Cerebellar cortex (tissue), 1 donor: ENCODE measurements at regions not wholly inside any gene's neighbourhood (a gene's known extent, or its start where the extent isn't known, plus 50 kb on each side); places are given as distances from the start of the nearest gene placed in this dataset.

Experiments used
- DNase-seq: peaks from one replicate; pipeline ENCODE4 v3.0.0-alpha.2; 2015; ENCODE audit warnings: low spot score

GRCh38 chr15:98143116-98143515, 182.6 kb downstream of the ARRDC4 start:
- no peak for DNase-seq

- no peak for DNase-seq
Measured at GRCh38 chr15:98144388-98144787, 183.9 kb downstream of the ARRDC4 start.

GRCh38 chr15:98146031-98146820, 185.7 kb downstream of the ARRDC4 start:
- no peak for DNase-seq

- no peak for DNase-seq
Measured at GRCh38 chr15:98147415-98147814, 186.9 kb downstream of the ARRDC4 start.

- DNase-seq: no peak
Measured at GRCh38 chr15:98150084-98150483, 189.6 kb downstream of the ARRDC4 start.

GRCh38 chr15:98150536-98150935, 190.0 kb downstream of the ARRDC4 start:
- DNase-seq: no peak

GRCh38 chr15:98151096-98151495, 190.6 kb downstream of the ARRDC4 start:
- DNase-seq: no peak

- DNase-seq: no peak
Measured at GRCh38 chr15:98152156-98152555, 191.7 kb downstream of the ARRDC4 start.

GRCh38 chr15:98154863-98155262, 194.4 kb downstream of the ARRDC4 start:
- DNase-seq: no peak

- DNase-seq: no peak
Measured at GRCh38 chr15:98155356-98155755, 194.9 kb downstream of the ARRDC4 start.

GRCh38 chr15:98160236-98160635, 199.7 kb downstream of the ARRDC4 start:
- DNase-seq: no peak

- DNase-seq: no peak
Measured at GRCh38 chr15:98163319-98164045, 203.0 kb downstream of the ARRDC4 start.

GRCh38 chr15:98164571-98164970, 204.1 kb downstream of the ARRDC4 start:
- DNase-seq: no peak

- no peak for DNase-seq
Measured at GRCh38 chr15:98164986-98165385, 204.5 kb downstream of the ARRDC4 start.

- DNase-seq: no peak
Measured at GRCh38 chr15:98167722-98168268, 207.3 kb downstream of the ARRDC4 start.

- no peak for DNase-seq
Measured at GRCh38 chr15:98169551-98169950, 209.0 kb downstream of the ARRDC4 start.

GRCh38 chr15:98174286-98174685, 213.8 kb downstream of the ARRDC4 start:
- DNase-seq: no peak

GRCh38 chr15:98174841-98175240, 214.3 kb downstream of the ARRDC4 start:
- DNase-seq: no peak

- DNase-seq: peak; percentile 57
Measured at GRCh38 chr15:98177966-98178592, 217.6 kb downstream of the ARRDC4 start.

GRCh38 chr15:98178861-98179260, 218.4 kb downstream of the ARRDC4 start:
- no peak for DNase-seq

- DNase-seq: no peak
Measured at GRCh38 chr15:98187549-98187948, 227.0 kb downstream of the ARRDC4 start.

- DNase-seq: no peak
Measured at GRCh38 chr15:98190914-98191313, 230.4 kb downstream of the ARRDC4 start.

- no peak for DNase-seq
Measured at GRCh38 chr15:98195796-98196195, 235.3 kb downstream of the ARRDC4 start.
